CD4-positive, alpha-beta memory T cell (primary cell): ENCODE measurements at regions not wholly inside any gene's neighbourhood (a gene's known extent, or its start where the extent isn't known, plus 50 kb on each side); places are given as distances from the start of the nearest gene placed in this dataset.

ENCODE experiments used
- CTCF ChIA-PET: fragments of 350-600 bp; sonication (Branson Sonifier 250); formaldehyde crosslinking; loops from one replicate; lab custom pipeline; 2021; ENCODE audit warnings: inconsistent platforms; ENCODE audit not compliant: partially characterized antibody; lab: Charles Lee
- POLR2A ChIA-PET: fragments of 350-600 bp; sonication (Branson Sonifier 250); formaldehyde crosslinking; loops from one replicate; lab custom pipeline; 2021; ENCODE audit not compliant: partially characterized antibody; lab: Charles Lee
- DNase-seq, 5 donors: peaks; one replicate each; pipeline versions ENCODE4 v3.0.0 to v3.0.0-alpha.2; 2020 to 2022; ENCODE audit warnings: mixed read lengths in 1 of 5
- H3K27ac ChIP-seq: one replicate; pipeline ENCODE4 v1.7.0; 2013; ENCODE audit warnings: low read depth, low read length
- H3K27me3 ChIP-seq: 2 replicates; pipeline ENCODE4 v1.7.0; 2013; ENCODE audit warnings: mild to moderate bottlenecking, low read length, moderate library complexity; ENCODE audit not compliant: insufficient read depth
- H3K36me3 ChIP-seq: 2 replicates; pipeline ENCODE4 v1.7.0; 2013; ENCODE audit warnings: mild to moderate bottlenecking, low read length, moderate library complexity; ENCODE audit not compliant: insufficient read depth
- H3K4me1 ChIP-seq: 2 replicates; pipeline ENCODE4 v1.7.0; 2013; ENCODE audit warnings: mild to moderate bottlenecking, low read length, moderate library complexity; ENCODE audit not compliant: insufficient read depth
- H3K4me3 ChIP-seq, 2 donors: one replicate each; pipeline ENCODE4 v1.7.0; 2013; ENCODE audit warnings: low read length in 2 of 2, mild to moderate bottlenecking in 1 of 2
- H3K9me3 ChIP-seq, 2 donors: one replicate each; pipeline ENCODE4 v1.7.0; 2013; ENCODE audit warnings: low read length in 2 of 2, control low read depth in 1 of 2; ENCODE audit not compliant: control insufficient read depth in 1 of 2
- H3K27ac Mint-ChIP-seq, 7 donors: one replicate each; pipeline ENCODE4 v1.8.0; 2020 to 2021; ENCODE audit warnings: mixed read lengths in 7 of 7, mild to moderate bottlenecking in 6 of 7, inconsistent platforms in 3 of 7, moderate library complexity in 3 of 7
- H3K27me3 Mint-ChIP-seq, 2 donors: one replicate each; pipeline ENCODE4 v1.8.0; 2020 to 2021; ENCODE audit warnings: mixed read lengths in 2 of 2
- H3K36me3 Mint-ChIP-seq, 2 donors: one replicate each; pipeline ENCODE4 v1.8.0; 2020 to 2021; ENCODE audit warnings: mixed read lengths in 2 of 2, inconsistent platforms in 1 of 2, mild to moderate bottlenecking in 1 of 2
- H3K4me1 Mint-ChIP-seq, 4 donors: one replicate each; pipeline ENCODE4 v1.8.0; 2020 to 2021; ENCODE audit warnings: mixed read lengths in 4 of 4, mild to moderate bottlenecking in 1 of 4
- H3K4me3 Mint-ChIP-seq, 8 donors: one replicate each; pipeline ENCODE4 v1.8.0; 2020 to 2021; ENCODE audit warnings: mixed read lengths in 8 of 8, mild to moderate bottlenecking in 7 of 8, moderate library complexity in 6 of 8, inconsistent platforms in 3 of 8
- H3K9me3 Mint-ChIP-seq, 8 donors: one replicate each; pipeline ENCODE4 v1.8.0; 2020 to 2021; ENCODE audit warnings: mixed read lengths in 8 of 8, mild to moderate bottlenecking in 5 of 8, inconsistent platforms in 3 of 8, moderate library complexity in 1 of 8
- intact Hi-C: fragments of 100-400 bp; cut with micrococcal nuclease; formaldehyde crosslinking; loops from one replicate; pipeline ENCODE4 v1.15.1; 2023

- CTCF ChIA-PET: no interaction called here
- Mint-ChIP-seq H3K27ac (no peak overlapping the region), H3K4me3 (no peak overlapping the region), H3K36me3 (no peaks in the 10 kb centered on the region), H3K27me3 (no peaks in the 10 kb centered on the region), H3K9me3 (peaks cover 0 to 14% (median 5%) of the 10 kb centered on the region in 8 donors), H3K4me1 (no peaks in the 10 kb centered on the region)
- Histone ChIP-seq H3K4me1 (no peaks in the 10 kb centered on the region), H3K4me3 (no peak overlapping the region), H3K36me3 (no peaks in the 10 kb centered on the region), H3K27ac (no peak overlapping the region), H3K9me3 (no peaks in the 10 kb centered on the region), H3K27me3 (no peaks in the 10 kb centered on the region)
- no peak for DNase-seq
- POLR2A ChIA-PET: no interaction called here
- intact Hi-C loops: no loop called here
Measured at GRCh38 chr17:53093391-53093790, 729.3 kb upstream of the KIF2B start.

GRCh38 chr17:53092072-53092471 is 730.7 kb upstream of the KIF2B start:
- peaks cover 0 to 10% (median 5%) of the 10 kb centered on the region in 8 donors for H3K9me3 Mint-ChIP-seq
- CTCF ChIA-PET: no interaction called here
- intact Hi-C loops: no loop called here

GRCh38 chr17:53090770-53091169 is 732.0 kb upstream of the KIF2B start:
- ChIA-PET CTCF (no interaction called here), POLR2A (no interaction called here)
- Mint-ChIP-seq H3K27me3 (no peaks in the 10 kb centered on the region), H3K36me3 (no peaks in the 10 kb centered on the region), H3K27ac (no peak overlapping the region), H3K9me3 (peaks cover 0 to 10% (median 4%) of the 10 kb centered on the region in 8 donors), H3K4me3 (no peak overlapping the region), H3K4me1 (no peaks in the 10 kb centered on the region)
- no peaks in the 10 kb centered on the region for H3K36me3 ChIP-seq
- no peak overlapping the region for H3K27ac ChIP-seq
- DNase-seq: no peak
- no peak overlapping the region for H3K4me3 ChIP-seq
- intact Hi-C loops: no loop called here
- H3K9me3 ChIP-seq: no peaks in the 10 kb centered on the region
- H3K4me1 ChIP-seq: no peaks in the 10 kb centered on the region
- H3K27me3 ChIP-seq: no peaks in the 10 kb centered on the region

More at GRCh38 chr17:53092072-53092471, 730.7 kb upstream of the KIF2B start:
- POLR2A ChIA-PET: no interaction called here
- Histone ChIP-seq H3K27me3 (no peaks in the 10 kb centered on the region), H3K4me3 (no peak overlapping the region), H3K4me1 (no peaks in the 10 kb centered on the region), H3K36me3 (no peaks in the 10 kb centered on the region), H3K27ac (no peak overlapping the region), H3K9me3 (no peaks in the 10 kb centered on the region)
- no peak overlapping the region for H3K4me3 Mint-ChIP-seq
- H3K36me3 Mint-ChIP-seq: no peaks in the 10 kb centered on the region
- H3K4me1 Mint-ChIP-seq: no peaks in the 10 kb centered on the region
- H3K27me3 Mint-ChIP-seq: no peaks in the 10 kb centered on the region
- DNase-seq: no peak
- H3K27ac Mint-ChIP-seq: no peak overlapping the region

GRCh38 chr17:53088481-53088880 is 734.2 kb upstream of the KIF2B start:
- Mint-ChIP-seq H3K9me3 (peaks cover 0 to 8% (median 2%) of the 10 kb centered on the region in 8 donors), H3K4me3 (no peak overlapping the region), H3K27me3 (no peaks in the 10 kb centered on the region), H3K4me1 (no peaks in the 10 kb centered on the region), H3K27ac (no peak overlapping the region), H3K36me3 (no peaks in the 10 kb centered on the region)
- Histone ChIP-seq H3K4me1 (no peaks in the 10 kb centered on the region), H3K27ac (no peak overlapping the region), H3K9me3 (no peaks in the 10 kb centered on the region), H3K4me3 (no peak overlapping the region), H3K36me3 (no peaks in the 10 kb centered on the region), H3K27me3 (no peaks in the 10 kb centered on the region)
- no peak for DNase-seq
- ChIA-PET CTCF (no interaction called here), POLR2A (no interaction called here)
- intact Hi-C loops: no loop called here

GRCh38 chr17:53061446-53061845 is 761.3 kb upstream of the KIF2B start:
- H3K27me3 Mint-ChIP-seq: no peaks in the 10 kb centered on the region
- CTCF ChIA-PET: no interaction called here

GRCh38 chr17:53058031-53058430 is 764.7 kb upstream of the KIF2B start:
- H3K4me3 ChIP-seq: no peak overlapping the region
- Mint-ChIP-seq H3K4me1 (no peaks in the 10 kb centered on the region), H3K27me3 (no peaks in the 10 kb centered on the region), H3K4me3 (no peak overlapping the region), H3K36me3 (no peaks in the 10 kb centered on the region), H3K27ac (no peak overlapping the region), H3K9me3 (peaks cover 3 to 28% (median 12%) of the 10 kb centered on the region in 8 donors)
- H3K27me3 ChIP-seq: no peaks in the 10 kb centered on the region
- no peak overlapping the region for H3K27ac ChIP-seq
- ChIA-PET POLR2A (no interaction called here), CTCF (no interaction called here)
- H3K4me1 ChIP-seq: no peaks in the 10 kb centered on the region
- DNase-seq: no peak
- intact Hi-C loops: no loop called here
- no peaks in the 10 kb centered on the region for H3K9me3 ChIP-seq
- H3K36me3 ChIP-seq: no peaks in the 10 kb centered on the region

More at GRCh38 chr17:53061446-53061845, 761.3 kb upstream of the KIF2B start:
- intact Hi-C loops: no loop called here
- Histone ChIP-seq H3K36me3 (no peaks in the 10 kb centered on the region), H3K27ac (no peak overlapping the region), H3K9me3 (no peaks in the 10 kb centered on the region), H3K4me1 (no peaks in the 10 kb centered on the region), H3K27me3 (no peaks in the 10 kb centered on the region), H3K4me3 (no peak overlapping the region)
- Mint-ChIP-seq H3K9me3 (peaks cover 0 to 31% (median 13%) of the 10 kb centered on the region in 8 donors), H3K36me3 (no peaks in the 10 kb centered on the region), H3K4me3 (no peak overlapping the region), H3K27ac (no peak overlapping the region), H3K4me1 (no peaks in the 10 kb centered on the region)
- DNase-seq: no peak
- POLR2A ChIA-PET: no interaction called here

GRCh38 chr17:53046781-53047180 is 775.9 kb upstream of the KIF2B start:
- POLR2A ChIA-PET: no interaction called here
- no peak overlapping the region for H3K4me3 Mint-ChIP-seq

GRCh38 chr17:53039981-53040380 is 782.7 kb upstream of the KIF2B start:
- Histone ChIP-seq H3K4me3 (no peak overlapping the region), H3K9me3 (no peaks in the 10 kb centered on the region), H3K27me3 (no peaks in the 10 kb centered on the region), H3K27ac (no peak overlapping the region), H3K36me3 (no peaks in the 10 kb centered on the region), H3K4me1 (no peaks in the 10 kb centered on the region)
- Mint-ChIP-seq H3K27ac (no peak overlapping the region), H3K4me1 (no peaks in the 10 kb centered on the region), H3K36me3 (no peaks in the 10 kb centered on the region), H3K4me3 (no peak overlapping the region), H3K9me3 (peaks cover 0 to 8% (median 3%) of the 10 kb centered on the region in 8 donors), H3K27me3 (no peaks in the 10 kb centered on the region)
- POLR2A ChIA-PET: no interaction called here
- CTCF ChIA-PET: no interaction called here
- DNase-seq: no peak
- intact Hi-C loops: no loop called here

More at GRCh38 chr17:53046781-53047180, 775.9 kb upstream of the KIF2B start:
- intact Hi-C loops: no loop called here
- Mint-ChIP-seq H3K4me1 (no peaks in the 10 kb centered on the region), H3K27ac (no peak overlapping the region), H3K9me3 (peaks cover 0 to 18% (median 13%) of the 10 kb centered on the region in 8 donors), H3K36me3 (no peaks in the 10 kb centered on the region), H3K27me3 (no peaks in the 10 kb centered on the region)
- no peaks in the 10 kb centered on the region for H3K27me3 ChIP-seq
- no peak for DNase-seq
- H3K4me1 ChIP-seq: no peaks in the 10 kb centered on the region
- H3K36me3 ChIP-seq: no peaks in the 10 kb centered on the region
- no peak overlapping the region for H3K4me3 ChIP-seq
- H3K9me3 ChIP-seq: peaks cover 0 to 5% of the 10 kb centered on the region in 2 donors
- CTCF ChIA-PET: no interaction called here
- no peak overlapping the region for H3K27ac ChIP-seq
